Nephron progenitor cell (in vitro differentiated cells): ENCODE measurements at regions not wholly inside any gene's neighbourhood (a gene's known extent, or its start where the extent isn't known, plus 50 kb on each side); places are given as distances from the start of the nearest gene placed in this dataset.
A peak's percentile ranks its signal among the peaks of the same experiment; 100 is the strongest.

Experiments used
- DNase-seq: peaks from one replicate; pipeline ENCODE4 v3.0.0; 2021
- H3K27ac Mint-ChIP-seq: 2 replicates; pipeline ENCODE4 v1.8.0; 2021; ENCODE audit warnings: mild to moderate bottlenecking, moderate library complexity, mixed read lengths
- H3K27me3 Mint-ChIP-seq: 2 replicates; pipeline ENCODE4 v1.8.0; 2021; ENCODE audit warnings: mild to moderate bottlenecking, low read depth, mixed read lengths; ENCODE audit not compliant: poor library complexity
- H3K36me3 Mint-ChIP-seq: 2 replicates; pipeline ENCODE4 v1.8.0; 2021; ENCODE audit warnings: low read depth, mixed read lengths
- H3K4me1 Mint-ChIP-seq: 2 replicates; pipeline ENCODE4 v1.8.0; 2021; ENCODE audit warnings: mixed read lengths
- H3K4me3 Mint-ChIP-seq: 2 replicates; pipeline ENCODE4 v1.8.0; 2021; ENCODE audit warnings: mild to moderate bottlenecking, moderate library complexity, mixed read lengths
- H3K9me3 Mint-ChIP-seq: 2 replicates; pipeline ENCODE4 v1.8.0; 2021; ENCODE audit warnings: mild to moderate bottlenecking, moderate library complexity, mixed read lengths
- CTCF ChIP-seq: fragments of 200-600 bp; sonication (generic); IDR thresholded peaks from 2 replicates; pipeline ENCODE4 v1.5.0; 2021; ENCODE audit warnings: antibody characterized with exemption

- Mint-ChIP-seq H3K27ac (no peak overlapping the region), H3K4me1 (no peaks in the 10 kb centered on the region), H3K4me3 (no peak overlapping the region), H3K9me3 (no peaks in the 10 kb centered on the region), H3K27me3 (peaks cover 4% of the 10 kb centered on the region), H3K36me3 (no peaks in the 10 kb centered on the region)
- DNase-seq, result peak; percentile 1
- no peak for TF ChIP-seq CTCF
Measured at GRCh38 chr1:60759291-60759690, 323.1 kb upstream of the NFIA start.

- H3K9me3 Mint-ChIP-seq, result no peaks in the 10 kb centered on the region
- H3K27me3 Mint-ChIP-seq, result peaks cover 4% of the 10 kb centered on the region
- TF ChIP-seq CTCF, result no peak
- no peak overlapping the region for H3K27ac Mint-ChIP-seq
- H3K36me3 Mint-ChIP-seq, result no peaks in the 10 kb centered on the region
- DNase-seq, result no peak
- no peaks in the 10 kb centered on the region for H3K4me1 Mint-ChIP-seq
- H3K4me3 Mint-ChIP-seq, result no peak overlapping the region
Measured at GRCh38 chr1:60757485-60757884, 324.9 kb upstream of the NFIA start.

- no peak for TF ChIP-seq CTCF
- no peaks in the 10 kb centered on the region for H3K36me3 Mint-ChIP-seq
- H3K4me3 Mint-ChIP-seq, result no peak overlapping the region
- H3K27ac Mint-ChIP-seq, result no peak overlapping the region
- peaks cover 3% of the 10 kb centered on the region for H3K9me3 Mint-ChIP-seq
- H3K27me3 Mint-ChIP-seq, result peaks cover 4% of the 10 kb centered on the region
- H3K4me1 Mint-ChIP-seq, result no peaks in the 10 kb centered on the region
- DNase-seq, result no peak
Measured at GRCh38 chr1:60753036-60753900, 329.1 kb upstream of the NFIA start.

- DNase-seq, result no peak
- Mint-ChIP-seq H3K4me1 (peaks cover 7% of the 10 kb centered on the region), H3K27me3 (peaks cover 4% of the 10 kb centered on the region), H3K4me3 (no peak overlapping the region), H3K36me3 (no peaks in the 10 kb centered on the region), H3K9me3 (peaks cover 8% of the 10 kb centered on the region), H3K27ac (no peak overlapping the region)
- TF ChIP-seq CTCF, result no peak
Measured at GRCh38 chr1:60751306-60751705, 331.1 kb upstream of the NFIA start.

GRCh38 chr1:60747353-60747752 lies 335.0 kb upstream of the NFIA start:
- H3K27ac Mint-ChIP-seq, result no peak overlapping the region

More at GRCh38 chr1:60747353-60747752, 335.0 kb upstream of the NFIA start:
- Mint-ChIP-seq H3K27me3 (no peaks in the 10 kb centered on the region), H3K9me3 (peaks cover 8% of the 10 kb centered on the region), H3K4me1 (peaks cover 18% of the 10 kb centered on the region), H3K4me3 (no peak overlapping the region), H3K36me3 (no peaks in the 10 kb centered on the region)
- no peak for DNase-seq
- no peak for TF ChIP-seq CTCF
